GOT3 (cell line): ENCODE measurements at regions not wholly inside any gene's neighbourhood (a gene's known extent, or its start where the extent isn't known, plus 50 kb on each side); places are given as distances from the start of the nearest gene placed in this dataset.
"Not testable (repeated sequence)": the region's sequence is repeated elsewhere in the genome, so short reads cannot be mapped to it uniquely, and the experiment has no call there.

Source experiments
- DNase-seq: peaks from one replicate; lab custom pipeline; 2025; ENCODE audit warnings: mixed read lengths; lab: John Stamatoyannopoulos, UW

- DNase-seq, result no peak
Measured at GRCh38 chr6:74182992-74183391, 487.0 kb downstream of the CD109 start.

DNA sequence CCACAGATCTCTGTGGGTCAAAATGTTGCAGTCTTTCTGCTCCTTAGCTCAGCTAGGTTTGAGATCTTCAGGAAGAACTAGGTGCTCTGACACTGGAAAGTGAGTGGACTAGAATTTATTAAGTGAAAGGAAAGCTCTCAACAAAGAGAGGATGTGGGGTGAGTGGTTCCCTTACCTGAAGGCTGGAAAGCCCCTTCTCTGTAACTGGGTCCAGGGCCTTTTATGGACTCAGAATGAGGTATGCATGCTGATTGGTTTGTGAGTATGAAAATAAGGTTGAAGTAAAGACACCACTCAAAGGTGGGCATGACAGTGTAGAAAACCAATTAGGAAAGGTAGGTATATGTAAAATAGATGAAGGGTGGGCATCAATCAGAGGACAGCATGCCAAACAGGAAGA is 485.5 kb downstream of the CD109 start:
- DNase-seq, result no peak

- DNase-seq, result no peak
Measured at GRCh38 chr6:74177506-74177905, 481.5 kb downstream of the CD109 start.

DNA sequence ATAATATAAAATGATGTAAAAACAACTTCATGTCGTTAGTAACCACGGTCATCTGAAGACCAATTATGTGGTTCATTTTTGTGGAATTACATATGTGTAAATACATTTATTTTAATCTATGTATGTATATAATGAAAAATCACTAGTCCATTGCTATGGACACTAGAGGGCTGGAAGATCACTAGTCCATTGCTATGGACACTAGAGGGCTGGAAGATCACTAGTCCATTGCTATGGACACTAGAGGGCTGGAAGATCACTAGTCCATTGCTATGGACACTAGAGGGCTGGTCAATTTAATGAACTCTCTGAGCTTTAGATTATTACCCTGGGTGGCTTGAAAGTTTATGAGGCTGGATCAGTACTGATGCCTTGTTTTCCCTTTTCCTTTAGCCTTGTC is 474.5 kb downstream of the CD109 start:
- not testable (repeated sequence) for DNase-seq

GRCh38 chr6:74170118-74170517 is 474.1 kb downstream of the CD109 start:
- DNase-seq, result no peak

GRCh38 chr6:74167976-74168375 is 472.0 kb downstream of the CD109 start:
- DNase-seq, result no peak

- DNase-seq, result no peak
Measured at GRCh38 chr6:74167511-74167910, 471.5 kb downstream of the CD109 start.

GRCh38 chr6:74166849-74167248 is 470.8 kb downstream of the CD109 start:
- DNase-seq, result no peak

DNA sequence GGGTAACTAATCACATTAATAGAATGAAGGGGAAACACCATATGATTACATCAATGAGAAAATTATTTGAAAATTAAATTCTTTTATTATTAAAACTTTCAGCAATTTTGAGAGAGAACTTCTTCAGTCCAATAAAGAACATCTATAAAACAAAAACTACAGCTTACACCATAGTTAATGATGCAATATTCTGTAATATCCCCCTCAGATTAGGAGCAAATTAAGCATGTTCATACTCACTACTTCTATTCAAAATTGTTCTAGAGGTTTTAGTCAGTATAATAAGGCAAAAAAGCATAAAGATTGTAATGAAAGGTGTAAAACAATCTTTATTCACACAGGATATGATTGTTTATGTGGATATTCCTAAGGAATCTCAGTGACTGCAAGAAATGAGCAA is 465.4 kb downstream of the CD109 start:
- DNase-seq, result no peak

DNA sequence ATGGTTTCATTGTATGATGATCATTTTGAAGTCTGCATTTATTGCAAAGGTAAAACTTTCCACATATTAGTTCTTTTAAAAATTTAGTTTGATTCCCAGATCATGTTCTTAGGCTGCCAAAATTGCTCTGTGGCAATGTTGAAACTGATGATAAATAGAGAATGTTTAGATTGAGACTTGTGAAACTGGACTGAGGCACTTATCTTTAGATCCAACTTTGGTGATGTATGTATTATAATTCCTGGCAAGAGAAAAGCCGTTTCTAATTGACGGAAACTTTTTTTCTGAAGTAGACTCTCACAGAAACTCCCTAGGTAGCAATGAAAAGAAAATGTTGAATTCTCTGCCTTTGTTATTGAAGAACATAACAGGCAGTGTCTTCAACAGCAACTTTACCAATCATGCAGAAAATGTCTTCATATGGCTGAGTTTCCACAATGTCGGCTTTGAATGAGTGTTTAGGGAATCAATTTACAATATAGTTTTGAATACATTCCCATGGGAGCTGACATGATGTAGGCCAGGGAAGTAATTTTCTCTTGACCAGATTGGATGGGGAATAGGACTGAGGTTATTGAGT is 456.2 kb downstream of the CD109 start:
- no peak for DNase-seq

DNA sequence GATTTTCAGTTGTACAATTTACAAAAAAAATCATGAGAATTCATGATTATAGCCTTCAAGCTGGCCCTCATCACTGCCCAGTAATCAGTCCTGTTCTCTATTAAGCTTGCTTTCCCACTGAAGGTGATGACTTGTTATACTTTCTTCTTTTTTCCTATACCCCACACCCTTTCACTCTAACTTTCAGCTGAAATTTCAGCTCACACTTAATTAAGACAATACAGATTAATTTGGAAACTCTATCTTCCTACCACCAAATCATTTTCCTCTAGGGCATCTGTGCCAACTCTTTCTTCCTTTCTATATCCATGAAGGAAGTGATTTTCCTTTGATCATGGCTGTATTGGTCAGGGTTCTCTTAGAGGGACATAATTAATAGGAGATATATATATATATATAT is 449.9 kb downstream of the CD109 start:
- DNase-seq, result no peak

DNA sequence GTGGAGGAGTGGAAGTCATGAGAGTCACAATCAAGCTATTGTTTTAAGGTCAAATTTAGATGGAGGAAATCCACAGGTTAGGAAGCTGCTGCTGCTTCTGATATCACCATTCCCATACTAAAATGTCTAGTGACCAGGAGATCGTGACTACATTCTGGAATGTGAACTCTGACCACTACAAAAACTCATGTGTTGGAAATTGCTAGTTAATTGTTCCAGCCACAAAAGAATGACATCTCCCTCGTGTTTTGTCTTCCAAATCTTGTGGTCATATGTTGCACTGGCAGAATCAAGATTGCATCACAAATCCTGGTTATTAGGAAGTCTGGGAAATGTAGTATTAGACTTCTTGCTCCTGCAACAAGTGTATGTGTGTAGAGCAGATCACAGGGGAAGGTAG is 441.9 kb downstream of the CD109 start:
- no peak for DNase-seq

GRCh38 chr6:74134327-74134726 is 438.3 kb downstream of the CD109 start:
- no peak for DNase-seq

DNA sequence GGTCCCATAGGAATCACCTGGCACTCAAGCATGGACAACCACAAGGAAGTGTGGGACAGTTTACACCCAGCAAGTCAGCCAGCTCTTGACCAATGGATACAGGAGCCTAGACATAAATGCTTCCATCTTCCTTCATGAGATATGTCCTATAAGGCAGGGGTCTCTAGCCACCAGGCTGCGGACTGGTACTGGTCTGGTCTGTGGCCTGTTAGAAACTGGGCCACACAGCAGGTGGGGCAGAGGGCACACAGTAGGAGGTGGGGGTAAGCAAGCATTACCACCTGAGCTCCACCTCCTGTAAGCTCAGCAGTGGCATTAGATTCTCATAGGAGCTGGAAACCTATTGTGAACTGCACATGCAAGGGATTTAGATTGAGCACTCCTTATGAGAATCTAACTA is 437.1 kb downstream of the CD109 start:
- no peak for DNase-seq

DNA sequence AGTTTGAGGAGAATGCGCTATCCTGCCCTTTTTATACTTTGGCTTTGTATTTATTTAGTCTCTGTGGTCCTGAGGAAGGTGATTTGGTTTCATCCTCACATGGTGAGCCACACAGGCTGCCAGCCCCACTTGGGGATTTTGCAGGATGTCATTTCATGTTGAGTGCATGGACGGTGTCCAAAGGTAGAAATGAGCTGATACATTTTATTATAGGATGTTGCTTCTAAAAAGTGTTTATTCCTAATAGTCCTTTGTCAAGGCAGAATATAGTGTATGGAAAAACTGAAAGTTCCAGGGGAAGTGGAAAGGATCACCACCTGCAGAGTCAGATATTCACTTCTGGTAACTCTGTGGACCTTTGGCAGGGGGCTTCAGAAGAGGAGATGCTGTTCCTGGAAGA is 434.6 kb downstream of the CD109 start:
- no peak for DNase-seq

- no peak for DNase-seq
Measured at GRCh38 chr6:74128536-74128935, 432.5 kb downstream of the CD109 start.

GRCh38 chr6:74117113-74117512 is 421.1 kb downstream of the CD109 start:
- DNase-seq, result no peak

DNA sequence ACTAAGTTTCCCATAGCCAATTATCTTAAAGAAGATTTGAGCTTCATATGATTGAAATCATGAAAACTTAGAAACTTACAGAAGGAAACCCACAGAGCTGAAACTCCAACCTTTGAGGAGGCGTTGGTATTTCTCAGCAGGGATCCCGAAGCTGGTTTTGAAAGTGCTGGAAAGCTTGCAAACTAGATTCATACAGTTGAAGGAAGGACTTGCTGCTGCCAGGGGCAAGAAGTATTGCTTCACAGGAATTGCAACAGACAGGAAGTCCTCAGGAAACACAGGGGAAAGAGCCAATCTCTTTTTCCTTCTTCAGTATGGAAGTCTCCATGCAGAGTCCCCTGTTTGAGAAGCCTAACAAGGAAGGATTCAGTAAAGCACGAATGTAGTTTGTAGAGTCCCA is 419.7 kb downstream of the CD109 start:
- DNase-seq, result no peak

GRCh38 chr6:74114428-74114827 is 418.4 kb downstream of the CD109 start:
- no peak for DNase-seq

DNA sequence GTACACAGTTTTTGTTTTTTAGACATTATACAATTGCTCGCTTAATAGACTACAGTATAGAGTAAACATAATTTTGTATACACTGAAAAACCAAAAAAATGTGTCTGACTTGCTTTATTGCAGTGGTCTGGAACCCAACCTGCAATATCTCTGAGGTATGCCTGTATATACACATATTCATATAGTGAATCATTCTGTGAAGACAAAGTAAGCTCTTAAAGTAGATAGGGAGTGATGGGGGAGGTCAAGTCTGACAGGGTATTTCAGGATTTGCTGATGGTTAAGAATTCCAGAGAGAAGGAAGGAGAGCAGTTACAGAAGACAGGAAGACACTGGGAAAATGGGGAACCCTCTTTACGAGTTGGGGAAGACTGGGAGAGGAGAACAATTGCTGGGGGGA is 417.9 kb downstream of the CD109 start:
- no peak for DNase-seq

GRCh38 chr6:74103417-74103816 is 407.4 kb downstream of the CD109 start:
- no peak for DNase-seq

DNA sequence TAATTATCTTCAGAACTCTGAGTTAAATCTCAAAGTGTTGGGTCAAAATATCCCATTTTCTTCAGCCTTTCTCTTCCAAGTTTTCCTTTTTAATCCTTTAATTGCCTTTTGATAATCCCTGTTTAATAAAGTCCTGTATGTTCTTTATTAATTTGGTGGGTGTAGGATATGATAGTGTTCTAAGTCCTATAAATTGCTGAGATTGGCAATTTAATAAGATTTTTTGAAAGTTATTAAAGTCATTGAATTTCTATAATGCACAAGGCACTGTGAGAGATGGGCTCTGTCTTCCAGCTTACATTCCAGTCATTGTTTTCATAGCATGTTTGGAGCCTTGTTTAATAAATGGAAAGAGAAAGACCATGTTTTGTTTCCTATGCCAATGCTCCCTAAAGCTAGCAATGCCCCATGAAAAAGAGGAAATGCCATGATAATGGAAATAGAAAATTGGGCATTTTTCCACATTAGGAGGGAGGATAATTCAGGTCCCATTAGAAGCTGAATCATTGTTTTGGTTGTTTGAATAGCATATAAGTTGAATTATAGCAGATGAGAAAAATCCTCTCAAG is 404.8 kb downstream of the CD109 start:
- no peak for DNase-seq

- DNase-seq, result no peak
Measured at GRCh38 chr6:74096329-74096728, 400.3 kb downstream of the CD109 start.

DNA sequence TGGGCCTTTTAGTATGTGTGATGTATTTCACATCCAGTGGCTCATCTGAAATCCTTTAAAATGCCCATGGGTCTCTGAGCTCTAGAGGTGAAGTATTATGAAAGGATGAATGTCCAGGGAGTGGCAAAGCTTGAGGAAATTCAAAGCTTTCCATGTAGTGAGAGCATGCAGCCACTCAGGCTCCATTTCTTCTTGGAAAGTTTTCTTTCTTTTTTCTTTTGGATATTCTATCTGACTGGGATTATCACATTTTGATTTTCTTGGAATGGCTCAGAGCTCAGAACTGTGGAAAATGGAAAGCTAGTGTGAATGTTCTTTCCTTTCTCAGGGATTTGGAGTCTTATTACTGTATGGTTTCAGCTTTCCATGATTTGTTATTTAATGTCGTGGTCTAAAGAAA is 397.4 kb downstream of the CD109 start:
- no peak for DNase-seq

- DNase-seq, result no peak
Measured at GRCh38 chr6:74091794-74092157, 395.8 kb downstream of the CD109 start.
